ENCODE measurements at regions not wholly inside any gene's neighbourhood (a gene's known extent, or its start where the extent isn't known, plus 50 kb on each side); places are given as distances from the start of the nearest gene placed in this dataset.

DNA sequence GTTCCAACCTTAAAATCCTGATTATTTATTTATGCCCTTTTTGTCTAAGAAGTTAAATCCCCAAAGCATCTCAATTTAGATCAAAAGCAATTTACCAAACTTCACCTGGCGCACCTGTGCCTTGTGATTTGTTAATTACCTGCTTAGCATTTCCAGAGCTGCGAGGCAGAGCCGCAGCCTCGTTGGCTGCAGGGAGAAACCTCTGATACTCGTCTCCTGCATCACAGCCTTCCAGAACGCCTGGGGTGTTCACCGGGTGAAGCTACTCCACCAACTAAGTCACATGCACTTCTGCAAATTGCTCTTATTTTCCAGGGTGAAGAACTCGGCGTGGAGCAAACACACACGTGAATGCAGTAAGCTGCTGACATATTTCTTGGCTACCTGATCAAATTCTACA, 198.1 kb upstream of the RNF32 start:
- no peaks in the 10 kb centered on the region for H3K4me1 ChIP-seq (ENCODE audit: control insufficient read depth in 4 of 4, insufficient read depth in 4 of 4, low read length in 3 of 4)
- H3K9me3 ChIP-seq (ENCODE audit: control insufficient read depth in 4 of 4, low read length in 3 of 4), result no peaks in the 10 kb centered on the region
- no peak overlapping the region for H3K4me3 ChIP-seq (ENCODE audit: low read depth in 1 of 3, low read length in 3 of 3)
- no peak for TF ChIP-seq SP1 (IDR thresholded peaks at IDR 0.05)
- no peak for TF ChIP-seq NR2F2 (IDR thresholded peaks at IDR 0.05)
- no peak for TF ChIP-seq GABPA (IDR thresholded peaks at IDR 0.05 in 1 of 2, conservative IDR thresholded peaks at IDR 0.05 in 1 of 2)
- TF ChIP-seq FOXA2 (IDR thresholded peaks at IDR 0.05), result no peak
- no peak for TF ChIP-seq YY1 (IDR thresholded peaks at IDR 0.05)
- no peak for TF ChIP-seq HNF4G (IDR thresholded peaks at IDR 0.05)
- TF ChIP-seq HNF4A (conservative IDR thresholded peaks at IDR 0.05), result no peak
- no peak for TF ChIP-seq FOXA1 (IDR thresholded peaks at IDR 0.05)
- TF ChIP-seq, protein P1, sequence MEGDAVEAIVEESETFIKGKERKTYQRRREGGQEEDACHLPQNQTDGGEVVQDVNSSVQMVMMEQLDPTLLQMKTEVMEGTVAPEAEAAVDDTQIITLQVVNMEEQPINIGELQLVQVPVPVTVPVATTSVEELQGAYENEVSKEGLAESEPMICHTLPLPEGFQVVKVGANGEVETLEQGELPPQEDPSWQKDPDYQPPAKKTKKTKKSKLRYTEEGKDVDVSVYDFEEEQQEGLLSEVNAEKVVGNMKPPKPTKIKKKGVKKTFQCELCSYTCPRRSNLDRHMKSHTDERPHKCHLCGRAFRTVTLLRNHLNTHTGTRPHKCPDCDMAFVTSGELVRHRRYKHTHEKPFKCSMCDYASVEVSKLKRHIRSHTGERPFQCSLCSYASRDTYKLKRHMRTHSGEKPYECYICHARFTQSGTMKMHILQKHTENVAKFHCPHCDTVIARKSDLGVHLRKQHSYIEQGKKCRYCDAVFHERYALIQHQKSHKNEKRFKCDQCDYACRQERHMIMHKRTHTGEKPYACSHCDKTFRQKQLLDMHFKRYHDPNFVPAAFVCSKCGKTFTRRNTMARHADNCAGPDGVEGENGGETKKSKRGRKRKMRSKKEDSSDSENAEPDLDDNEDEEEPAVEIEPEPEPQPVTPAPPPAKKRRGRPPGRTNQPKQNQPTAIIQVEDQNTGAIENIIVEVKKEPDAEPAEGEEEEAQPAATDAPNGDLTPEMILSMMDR (IDR thresholded peaks at IDR 0.05; ENCODE audit: low read depth, low read length, missing input control), result no peak
- TF ChIP-seq EGR1 (IDR thresholded peaks at IDR 0.05; ENCODE audit: low read depth in 2 of 2), result no peak
- no peak for TF ChIP-seq JUND (IDR thresholded peaks at IDR 0.05)
- TF ChIP-seq, protein P2, sequence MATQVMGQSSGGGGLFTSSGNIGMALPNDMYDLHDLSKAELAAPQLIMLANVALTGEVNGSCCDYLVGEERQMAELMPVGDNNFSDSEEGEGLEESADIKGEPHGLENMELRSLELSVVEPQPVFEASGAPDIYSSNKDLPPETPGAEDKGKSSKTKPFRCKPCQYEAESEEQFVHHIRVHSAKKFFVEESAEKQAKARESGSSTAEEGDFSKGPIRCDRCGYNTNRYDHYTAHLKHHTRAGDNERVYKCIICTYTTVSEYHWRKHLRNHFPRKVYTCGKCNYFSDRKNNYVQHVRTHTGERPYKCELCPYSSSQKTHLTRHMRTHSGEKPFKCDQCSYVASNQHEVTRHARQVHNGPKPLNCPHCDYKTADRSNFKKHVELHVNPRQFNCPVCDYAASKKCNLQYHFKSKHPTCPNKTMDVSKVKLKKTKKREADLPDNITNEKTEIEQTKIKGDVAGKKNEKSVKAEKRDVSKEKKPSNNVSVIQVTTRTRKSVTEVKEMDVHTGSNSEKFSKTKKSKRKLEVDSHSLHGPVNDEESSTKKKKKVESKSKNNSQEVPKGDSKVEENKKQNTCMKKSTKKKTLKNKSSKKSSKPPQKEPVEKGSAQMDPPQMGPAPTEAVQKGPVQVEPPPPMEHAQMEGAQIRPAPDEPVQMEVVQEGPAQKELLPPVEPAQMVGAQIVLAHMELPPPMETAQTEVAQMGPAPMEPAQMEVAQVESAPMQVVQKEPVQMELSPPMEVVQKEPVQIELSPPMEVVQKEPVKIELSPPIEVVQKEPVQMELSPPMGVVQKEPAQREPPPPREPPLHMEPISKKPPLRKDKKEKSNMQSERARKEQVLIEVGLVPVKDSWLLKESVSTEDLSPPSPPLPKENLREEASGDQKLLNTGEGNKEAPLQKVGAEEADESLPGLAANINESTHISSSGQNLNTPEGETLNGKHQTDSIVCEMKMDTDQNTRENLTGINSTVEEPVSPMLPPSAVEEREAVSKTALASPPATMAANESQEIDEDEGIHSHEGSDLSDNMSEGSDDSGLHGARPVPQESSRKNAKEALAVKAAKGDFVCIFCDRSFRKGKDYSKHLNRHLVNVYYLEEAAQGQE (IDR thresholded peaks at IDR 0.05), result no peak
- TF ChIP-seq TAF1 (conservative IDR thresholded peaks at IDR 0.05), result no peak
- TF ChIP-seq, protein P3, sequence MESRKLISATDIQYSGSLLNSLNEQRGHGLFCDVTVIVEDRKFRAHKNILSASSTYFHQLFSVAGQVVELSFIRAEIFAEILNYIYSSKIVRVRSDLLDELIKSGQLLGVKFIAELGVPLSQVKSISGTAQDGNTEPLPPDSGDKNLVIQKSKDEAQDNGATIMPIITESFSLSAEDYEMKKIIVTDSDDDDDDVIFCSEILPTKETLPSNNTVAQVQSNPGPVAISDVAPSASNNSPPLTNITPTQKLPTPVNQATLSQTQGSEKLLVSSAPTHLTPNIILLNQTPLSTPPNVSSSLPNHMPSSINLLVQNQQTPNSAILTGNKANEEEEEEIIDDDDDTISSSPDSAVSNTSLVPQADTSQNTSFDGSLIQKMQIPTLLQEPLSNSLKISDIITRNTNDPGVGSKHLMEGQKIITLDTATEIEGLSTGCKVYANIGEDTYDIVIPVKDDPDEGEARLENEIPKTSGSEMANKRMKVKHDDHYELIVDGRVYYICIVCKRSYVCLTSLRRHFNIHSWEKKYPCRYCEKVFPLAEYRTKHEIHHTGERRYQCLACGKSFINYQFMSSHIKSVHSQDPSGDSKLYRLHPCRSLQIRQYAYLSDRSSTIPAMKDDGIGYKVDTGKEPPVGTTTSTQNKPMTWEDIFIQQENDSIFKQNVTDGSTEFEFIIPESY (IDR thresholded peaks at IDR 0.05), result no peak
- no peak for TF ChIP-seq RXRA (IDR thresholded peaks at IDR 0.05)
- TF ChIP-seq, protein P4, sequence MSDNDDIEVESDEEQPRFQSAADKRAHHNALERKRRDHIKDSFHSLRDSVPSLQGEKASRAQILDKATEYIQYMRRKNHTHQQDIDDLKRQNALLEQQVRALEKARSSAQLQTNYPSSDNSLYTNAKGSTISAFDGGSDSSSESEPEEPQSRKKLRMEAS (IDR thresholded peaks at IDR 0.05), result no peak
- no peaks in the 10 kb centered on the region for H3K27me3 ChIP-seq (ENCODE audit: control insufficient read depth in 4 of 4, insufficient read depth in 4 of 4, low read length in 3 of 4)
- WGBS, result 63% methylated on average over 10 of the region's 10 CpGs
- H3K9ac ChIP-seq (ENCODE audit: low read depth in 1 of 2, low read length in 2 of 2), result no peak overlapping the region
- DNase-seq (ENCODE audit: low spot score), result no peak
- H3K36me3 ChIP-seq (ENCODE audit: control insufficient read depth in 4 of 4, insufficient read depth in 3 of 4, low read depth in 1 of 4, low read length in 3 of 4), result no peaks in the 10 kb centered on the region
- H3K27ac ChIP-seq (ENCODE audit: low read depth in 1 of 2, low read length in 2 of 2), result no peak overlapping the region

DNA sequence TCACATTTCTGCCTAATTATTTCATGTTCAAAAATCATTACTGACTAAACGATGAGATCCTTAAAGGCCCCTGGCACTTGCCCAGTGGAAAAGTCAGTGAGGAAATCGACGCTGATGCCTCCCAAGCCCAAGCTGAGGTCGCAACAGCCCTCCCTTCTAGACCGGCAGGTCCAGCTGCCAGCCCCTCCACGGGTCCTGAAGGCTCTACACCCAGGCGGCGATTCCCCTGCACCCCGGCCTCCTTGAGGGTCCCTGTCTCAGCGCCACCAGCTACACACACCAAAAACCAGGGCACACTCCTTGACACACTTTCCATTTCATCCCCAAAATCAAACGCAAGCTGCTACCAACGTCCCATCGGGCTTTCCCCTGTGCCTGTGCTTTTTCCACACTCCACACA, 200.1 kb upstream of the RNF32 start:
- Histone ChIP-seq H3K36me3 (ENCODE audit: control insufficient read depth in 4 of 4, insufficient read depth in 3 of 4, low read depth in 1 of 4, low read length in 3 of 4) (no peaks in the 10 kb centered on the region), H3K4me3 (ENCODE audit: low read depth in 1 of 3, low read length in 3 of 3) (no peak overlapping the region), H3K9me3 (ENCODE audit: control insufficient read depth in 4 of 4, low read length in 3 of 4) (no peaks in the 10 kb centered on the region), H3K9ac (ENCODE audit: low read depth in 1 of 2, low read length in 2 of 2) (no peak overlapping the region), H3K4me1 (ENCODE audit: control insufficient read depth in 4 of 4, insufficient read depth in 4 of 4, low read length in 3 of 4) (no peaks in the 10 kb centered on the region), H3K27me3 (ENCODE audit: control insufficient read depth in 4 of 4, insufficient read depth in 4 of 4, low read length in 3 of 4) (no peaks in the 10 kb centered on the region), H3K27ac (ENCODE audit: low read depth in 1 of 2, low read length in 2 of 2) (no peak overlapping the region)
- WGBS, result 92% methylated on average over 13 of the region's 13 CpGs
- DNase-seq (ENCODE audit: low spot score), result no peak
- TF ChIP-seq, protein P2 (IDR thresholded peaks at IDR 0.05), result no peak
- TF ChIP-seq HNF4G (IDR thresholded peaks at IDR 0.05) (no peak), RXRA (IDR thresholded peaks at IDR 0.05) (no peak), HNF4A (conservative IDR thresholded peaks at IDR 0.05) (no peak), FOXA2 (IDR thresholded peaks at IDR 0.05) (no peak), TAF1 (conservative IDR thresholded peaks at IDR 0.05) (no peak), YY1 (IDR thresholded peaks at IDR 0.05) (no peak), NR2F2 (IDR thresholded peaks at IDR 0.05) (no peak)
- TF ChIP-seq, protein P1 (IDR thresholded peaks at IDR 0.05; ENCODE audit: low read depth, low read length, missing input control), result no peak
